GM12878 (cell line): ENCODE measurements at regions not wholly inside any gene's neighbourhood (a gene's known extent, or its start where the extent isn't known, plus 50 kb on each side); places are given as distances from the start of the nearest gene placed in this dataset.

Source experiments
- BHLHE40 ChIP-seq, 2 experiments: fragments of 450-650 bp in 1 of 2; IDR thresholded peaks; 2 replicates each; pipeline ENCODE4 v1.6.1; 2011 to 2017; ENCODE audit warnings: low read depth in 2 of 2, borderline replicate concordance in 1 of 2, improper control_type of control experiment in 1 of 2, low read length in 1 of 2, mild to moderate bottlenecking in 1 of 2
- ESRRA ChIP-seq: IDR thresholded peaks from 2 replicates; pipeline ENCODE4 v1.6.1; 2012; ENCODE audit warnings: mild to moderate bottlenecking, low read length, improper control_type of control experiment
- FOXM1 ChIP-seq: IDR thresholded peaks from 2 replicates; pipeline ENCODE4 v1.6.1; 2012; ENCODE audit warnings: low read depth, mild to moderate bottlenecking, inconsistent platforms, low read length, moderate library complexity
- RAD51 ChIP-seq: fragments of 450-650 bp; IDR thresholded peaks from 2 replicates; pipeline ENCODE4 v1.6.1; 2016; ENCODE audit warnings: moderate library complexity, mild to moderate bottlenecking, inconsistent platforms
- TF ChIP-seq, protein P1 (sequence below), 3 experiments: IDR thresholded peaks in 2 of 3; conservative IDR thresholded peaks in 1 of 3; 2 replicates each; pipeline ENCODE4 v1.5.1; 2011; ENCODE audit warnings: low read depth in 3 of 3, low read length in 3 of 3, mild to moderate bottlenecking in 3 of 3, control low read depth in 2 of 3, moderate library complexity in 2 of 3, inconsistent platforms in 1 of 3, mixed read lengths in 1 of 3; ENCODE audit not compliant: control insufficient read depth in 2 of 3, insufficient read depth in 1 of 3; ENCODE audit errors: extremely low read depth in 1 of 3
- TF ChIP-seq, protein P2 (sequence below): IDR thresholded peaks from 2 replicates; pipeline ENCODE4 v1.6.1; 2011; ENCODE audit warnings: low read depth, low read length, improper control_type of control experiment, borderline replicate concordance

DNA sequence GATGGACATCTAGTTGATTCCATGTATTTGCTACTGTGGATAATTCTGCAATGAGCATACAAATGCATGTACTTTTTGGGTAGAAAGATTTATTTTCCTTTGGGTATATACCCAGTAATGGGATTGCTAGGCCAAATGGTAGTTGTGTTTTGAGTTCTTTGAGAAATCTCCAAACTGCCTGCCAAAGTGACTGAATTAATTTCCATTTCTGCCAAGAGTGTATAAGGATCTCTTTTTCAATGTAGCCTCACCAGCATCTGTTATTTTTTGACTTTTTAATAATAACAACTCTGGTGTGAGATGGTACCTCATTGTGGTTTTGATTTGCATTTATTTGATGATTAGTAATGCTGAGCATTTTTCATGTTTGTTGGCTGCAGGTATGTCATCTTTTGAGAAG, 435.0 kb upstream of the CBLB start:
- TF ChIP-seq RAD51 (no peak), BHLHE40 (IDR thresholded peaks at IDR 0.05; ENCODE audit: borderline replicate concordance in 1 of 2, low read depth in 2 of 2, low read length in 1 of 2) (no peak), FOXM1 (no peak), ESRRA (no peak)
- TF ChIP-seq, protein P1, sequence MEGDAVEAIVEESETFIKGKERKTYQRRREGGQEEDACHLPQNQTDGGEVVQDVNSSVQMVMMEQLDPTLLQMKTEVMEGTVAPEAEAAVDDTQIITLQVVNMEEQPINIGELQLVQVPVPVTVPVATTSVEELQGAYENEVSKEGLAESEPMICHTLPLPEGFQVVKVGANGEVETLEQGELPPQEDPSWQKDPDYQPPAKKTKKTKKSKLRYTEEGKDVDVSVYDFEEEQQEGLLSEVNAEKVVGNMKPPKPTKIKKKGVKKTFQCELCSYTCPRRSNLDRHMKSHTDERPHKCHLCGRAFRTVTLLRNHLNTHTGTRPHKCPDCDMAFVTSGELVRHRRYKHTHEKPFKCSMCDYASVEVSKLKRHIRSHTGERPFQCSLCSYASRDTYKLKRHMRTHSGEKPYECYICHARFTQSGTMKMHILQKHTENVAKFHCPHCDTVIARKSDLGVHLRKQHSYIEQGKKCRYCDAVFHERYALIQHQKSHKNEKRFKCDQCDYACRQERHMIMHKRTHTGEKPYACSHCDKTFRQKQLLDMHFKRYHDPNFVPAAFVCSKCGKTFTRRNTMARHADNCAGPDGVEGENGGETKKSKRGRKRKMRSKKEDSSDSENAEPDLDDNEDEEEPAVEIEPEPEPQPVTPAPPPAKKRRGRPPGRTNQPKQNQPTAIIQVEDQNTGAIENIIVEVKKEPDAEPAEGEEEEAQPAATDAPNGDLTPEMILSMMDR (IDR thresholded peaks at IDR 0.05 in 2 of 3, conservative IDR thresholded peaks at IDR 0.05 in 1 of 3; ENCODE audit: control insufficient read depth in 2 of 3, extremely low read depth in 1 of 3, insufficient read depth in 1 of 3, low read depth in 3 of 3, low read length in 3 of 3) = no peak
- TF ChIP-seq, protein P2, sequence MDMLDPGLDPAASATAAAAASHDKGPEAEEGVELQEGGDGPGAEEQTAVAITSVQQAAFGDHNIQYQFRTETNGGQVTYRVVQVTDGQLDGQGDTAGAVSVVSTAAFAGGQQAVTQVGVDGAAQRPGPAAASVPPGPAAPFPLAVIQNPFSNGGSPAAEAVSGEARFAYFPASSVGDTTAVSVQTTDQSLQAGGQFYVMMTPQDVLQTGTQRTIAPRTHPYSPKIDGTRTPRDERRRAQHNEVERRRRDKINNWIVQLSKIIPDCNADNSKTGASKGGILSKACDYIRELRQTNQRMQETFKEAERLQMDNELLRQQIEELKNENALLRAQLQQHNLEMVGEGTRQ = no peak
